MG63 (cell line): ENCODE measurements at regions not wholly inside any gene's neighbourhood (a gene's known extent, or its start where the extent isn't known, plus 50 kb on each side); places are given as distances from the start of the nearest gene placed in this dataset.

Experiments used
- DNase-seq: peaks from one replicate; pipeline ENCODE4 v3.0.0-alpha.2; 2020
- H3K27me3 ChIP-seq: fragments of 250-450 bp; sonication (Bioruptor Pico); 2 replicates; pipeline ENCODE4 v1.5.1; 2020; ENCODE audit warnings: mild to moderate bottlenecking, moderate library complexity
- H3K36me3 ChIP-seq: fragments of 250-450 bp; sonication (Bioruptor Pico); 2 replicates; pipeline ENCODE4 v1.5.1; 2020; ENCODE audit warnings: mild to moderate bottlenecking, moderate library complexity
- H3K4me3 ChIP-seq: fragments of 250-450 bp; sonication (Bioruptor Pico); 2 replicates; pipeline ENCODE4 v1.5.1; 2020; ENCODE audit warnings: mild to moderate bottlenecking, moderate library complexity
- H3K9me3 ChIP-seq: fragments of 250-450 bp; sonication (Bioruptor Pico); 2 replicates; pipeline ENCODE4 v1.5.1; 2020; ENCODE audit warnings: mild to moderate bottlenecking, moderate library complexity

- Histone ChIP-seq H3K9me3 (no peaks in the 10 kb centered on the region), H3K36me3 (no peaks in the 10 kb centered on the region), H3K4me3 (no peak overlapping the region), H3K27me3 (no peaks in the 10 kb centered on the region)
- DNase-seq = no peak
Measured at GRCh38 chr11:33646629-33647028, 54.0 kb downstream of the C11orf91 start.

GRCh38 chr11:33646168-33646567, 54.5 kb downstream of the C11orf91 start:
- H3K27me3 ChIP-seq = no peaks in the 10 kb centered on the region
- DNase-seq = no peak
- no peak overlapping the region for H3K4me3 ChIP-seq
- no peaks in the 10 kb centered on the region for H3K36me3 ChIP-seq
- no peaks in the 10 kb centered on the region for H3K9me3 ChIP-seq

DNA sequence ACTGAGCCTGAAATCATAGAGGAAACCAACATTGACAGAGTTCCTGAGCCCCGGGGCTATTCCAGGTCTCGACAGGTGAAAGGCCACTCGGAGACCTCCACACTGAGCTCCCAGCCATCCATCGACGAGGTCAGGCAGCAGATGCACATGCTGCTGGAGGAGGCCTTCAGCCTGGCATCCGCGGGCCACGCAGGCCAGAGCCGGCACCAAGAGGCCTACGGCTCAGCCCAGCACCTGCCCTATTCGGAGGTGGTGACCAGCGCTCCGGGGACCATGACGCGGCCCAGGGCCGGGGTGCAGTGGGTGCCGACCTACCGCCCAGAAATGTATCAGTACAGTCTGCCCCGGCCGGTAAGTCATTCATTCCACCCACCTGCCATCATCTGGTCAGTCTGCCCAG, 54.9 kb downstream of the C11orf91 start:
- Histone ChIP-seq H3K9me3 (no peaks in the 10 kb centered on the region), H3K27me3 (no peaks in the 10 kb centered on the region), H3K36me3 (no peaks in the 10 kb centered on the region), H3K4me3 (no peak overlapping the region)
- DNase-seq = no peak

- H3K4me3 ChIP-seq = no peak overlapping the region
- no peaks in the 10 kb centered on the region; the same call in 1 of the 2 replicates for H3K27me3 ChIP-seq
- no peaks in the 10 kb centered on the region for H3K36me3 ChIP-seq
- peaks cover 5% of the 10 kb centered on the region for H3K9me3 ChIP-seq
- DNase-seq = no peak
Measured at GRCh38 chr11:33643167-33643824, 57.3 kb downstream of the C11orf91 start.

DNA sequence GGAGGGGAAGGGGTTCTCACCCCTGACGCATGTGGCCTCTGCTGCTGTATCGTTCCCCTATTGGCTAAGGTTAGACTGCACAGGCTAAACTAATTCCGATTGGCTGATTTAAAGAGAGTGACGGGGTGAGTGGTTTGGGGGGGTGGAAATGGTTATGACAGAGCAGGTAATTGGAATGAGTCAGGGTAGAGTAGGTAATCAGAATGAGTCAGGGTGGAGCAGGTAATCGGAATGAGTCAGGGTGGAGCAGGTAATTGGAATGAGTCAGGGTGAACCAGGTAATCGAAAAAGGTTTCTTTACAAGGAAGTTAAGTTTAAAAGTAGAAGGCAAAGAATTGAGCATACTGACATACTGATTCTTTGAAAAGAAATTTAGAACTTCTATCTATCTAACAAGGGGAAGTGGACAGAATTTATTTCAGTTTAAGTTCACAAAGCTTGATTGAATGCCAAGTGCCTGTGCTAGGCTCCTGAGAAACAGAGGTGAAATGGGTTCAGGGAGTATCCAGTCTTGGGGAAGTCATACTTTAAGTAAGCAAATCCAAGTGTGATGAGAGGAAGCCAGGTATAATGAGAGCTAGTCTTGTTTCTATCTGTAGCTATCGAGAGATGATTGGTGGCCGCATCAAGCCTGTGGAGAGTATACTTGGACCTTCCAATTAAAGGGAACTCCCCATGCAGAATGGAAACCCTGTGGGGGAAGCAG, 58.0 kb downstream of the C11orf91 start:
- Histone ChIP-seq H3K4me3 (no peak overlapping the region), H3K36me3 (no peaks in the 10 kb centered on the region), H3K9me3 (peaks cover 5% of the 10 kb centered on the region), H3K27me3 (no peaks in the 10 kb centered on the region; the same call in 1 of the 2 replicates)
- no peak for DNase-seq

DNA sequence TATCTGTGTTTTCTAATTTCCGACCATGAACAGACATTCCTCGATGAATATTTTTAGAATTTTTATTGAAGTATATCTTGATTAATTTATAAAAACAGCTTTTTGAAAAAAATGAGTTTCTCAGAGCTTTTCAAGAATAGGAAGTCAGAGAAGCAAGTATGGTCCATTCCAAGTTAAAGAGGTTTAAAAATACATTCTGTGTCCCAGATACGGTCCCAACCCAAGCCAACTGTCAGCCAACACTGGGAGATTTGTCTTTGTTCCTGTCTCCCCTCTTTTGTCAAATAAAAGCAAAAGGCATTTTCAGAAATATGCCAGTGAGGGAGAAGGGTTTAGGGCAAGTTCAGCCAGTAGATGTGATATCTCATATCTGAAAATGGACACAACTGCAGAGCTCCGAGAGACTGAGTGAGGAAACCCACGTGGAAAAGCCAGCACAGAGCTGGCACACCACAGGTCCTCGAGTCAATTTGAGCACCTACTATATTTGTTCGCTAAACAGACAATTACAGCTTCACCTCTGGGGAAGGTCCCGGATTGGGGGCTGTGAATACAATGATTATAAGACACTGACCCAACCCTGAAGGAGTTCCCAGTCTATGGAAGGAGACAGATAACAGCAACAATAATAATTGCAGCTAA, 59.8 kb downstream of the C11orf91 start:
- Histone ChIP-seq H3K4me3 (no peak overlapping the region), H3K27me3 (no peaks in the 10 kb centered on the region; the same call in 1 of the 2 replicates), H3K9me3 (peaks cover 5% of the 10 kb centered on the region), H3K36me3 (no peaks in the 10 kb centered on the region)
- no peak for DNase-seq

DNA sequence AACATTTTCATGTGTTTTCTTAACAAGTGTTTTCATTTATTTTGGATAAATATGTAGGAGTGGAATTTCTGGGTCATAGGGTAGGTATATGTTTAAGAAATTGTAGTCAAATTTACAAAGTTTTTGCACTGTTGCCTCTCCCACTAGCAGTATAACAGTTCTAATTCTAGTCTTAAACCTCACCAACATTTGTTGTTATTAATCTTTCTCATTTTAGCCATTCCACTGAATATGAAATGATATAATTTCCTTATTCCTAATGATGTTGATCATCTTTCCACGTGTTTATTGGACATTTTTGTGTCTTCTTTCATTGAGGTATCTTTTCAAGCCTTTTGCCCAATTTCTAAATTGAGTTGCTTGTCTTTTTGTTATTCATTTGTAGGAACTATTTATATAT, 62.0 kb downstream of the C11orf91 start:
- no peaks in the 10 kb centered on the region; the same call in 1 of the 2 replicates for H3K27me3 ChIP-seq
- H3K9me3 ChIP-seq = peaks cover 5% of the 10 kb centered on the region
- no peaks in the 10 kb centered on the region for H3K36me3 ChIP-seq
- no peak for DNase-seq
- H3K4me3 ChIP-seq = no peak overlapping the region

DNA sequence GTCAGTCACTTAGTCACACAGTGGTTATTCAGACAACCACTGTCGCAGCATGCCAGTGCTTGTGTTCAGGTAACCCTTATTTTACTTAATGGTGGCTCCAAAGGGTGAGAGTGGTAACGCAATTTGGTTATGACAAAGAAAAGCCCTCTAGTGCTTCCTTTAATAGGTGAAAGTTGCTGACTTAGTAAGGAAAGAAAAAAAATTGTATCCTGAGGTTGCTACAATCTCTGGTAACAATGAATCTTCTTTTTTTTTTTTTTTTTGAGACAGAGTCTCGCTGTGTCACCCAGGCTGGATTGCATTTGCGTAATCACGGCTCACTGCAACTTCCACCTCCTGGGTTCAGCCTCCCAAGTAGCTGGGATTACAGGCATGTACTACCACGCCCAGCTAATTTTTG, 64.5 kb downstream of the C11orf91 start:
- no peak overlapping the region for H3K4me3 ChIP-seq
- no peaks in the 10 kb centered on the region; the same call in 1 of the 2 replicates for H3K27me3 ChIP-seq
- no peaks in the 10 kb centered on the region for H3K36me3 ChIP-seq
- H3K9me3 ChIP-seq = peaks cover 5% of the 10 kb centered on the region
- DNase-seq = no peak

- Histone ChIP-seq H3K9me3 (peaks cover 5% of the 10 kb centered on the region), H3K4me3 (no peak overlapping the region), H3K27me3 (no peaks in the 10 kb centered on the region; the same call in 1 of the 2 replicates), H3K36me3 (no peaks in the 10 kb centered on the region)
- DNase-seq = no peak
Measured at GRCh38 chr11:33635161-33635560, 65.5 kb downstream of the C11orf91 start.

DNA sequence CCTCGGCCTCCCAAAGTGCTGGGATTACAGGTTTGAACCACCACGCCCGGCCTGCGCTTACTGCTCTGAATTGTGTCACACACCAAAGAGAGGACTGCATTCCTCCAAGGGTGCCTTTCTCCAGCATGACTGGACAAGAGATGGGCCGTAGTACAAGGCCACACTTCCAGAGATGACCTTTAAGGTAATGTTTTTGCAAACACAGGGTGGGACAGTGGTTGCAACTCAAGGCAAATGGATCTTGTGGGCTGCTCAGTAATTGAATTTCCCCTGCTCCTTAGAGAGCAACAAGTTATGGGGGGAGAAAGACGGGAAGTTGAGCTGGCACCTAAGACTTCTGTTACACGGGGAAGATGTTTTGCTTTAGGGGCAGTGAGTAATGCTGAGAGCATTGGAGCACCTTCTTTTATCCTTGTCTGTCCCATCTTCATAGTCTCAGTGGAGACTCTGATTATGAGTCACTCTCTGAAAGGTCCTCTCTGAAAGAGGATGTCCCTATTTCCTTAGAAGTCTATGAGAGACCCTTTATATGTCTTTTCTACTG, 66.3 kb downstream of the C11orf91 start:
- H3K27me3 ChIP-seq = no peaks in the 10 kb centered on the region; the same call in 1 of the 2 replicates
- peaks cover 5% of the 10 kb centered on the region for H3K9me3 ChIP-seq
- H3K36me3 ChIP-seq = no peaks in the 10 kb centered on the region
- no peak for DNase-seq
- no peak overlapping the region for H3K4me3 ChIP-seq

DNA sequence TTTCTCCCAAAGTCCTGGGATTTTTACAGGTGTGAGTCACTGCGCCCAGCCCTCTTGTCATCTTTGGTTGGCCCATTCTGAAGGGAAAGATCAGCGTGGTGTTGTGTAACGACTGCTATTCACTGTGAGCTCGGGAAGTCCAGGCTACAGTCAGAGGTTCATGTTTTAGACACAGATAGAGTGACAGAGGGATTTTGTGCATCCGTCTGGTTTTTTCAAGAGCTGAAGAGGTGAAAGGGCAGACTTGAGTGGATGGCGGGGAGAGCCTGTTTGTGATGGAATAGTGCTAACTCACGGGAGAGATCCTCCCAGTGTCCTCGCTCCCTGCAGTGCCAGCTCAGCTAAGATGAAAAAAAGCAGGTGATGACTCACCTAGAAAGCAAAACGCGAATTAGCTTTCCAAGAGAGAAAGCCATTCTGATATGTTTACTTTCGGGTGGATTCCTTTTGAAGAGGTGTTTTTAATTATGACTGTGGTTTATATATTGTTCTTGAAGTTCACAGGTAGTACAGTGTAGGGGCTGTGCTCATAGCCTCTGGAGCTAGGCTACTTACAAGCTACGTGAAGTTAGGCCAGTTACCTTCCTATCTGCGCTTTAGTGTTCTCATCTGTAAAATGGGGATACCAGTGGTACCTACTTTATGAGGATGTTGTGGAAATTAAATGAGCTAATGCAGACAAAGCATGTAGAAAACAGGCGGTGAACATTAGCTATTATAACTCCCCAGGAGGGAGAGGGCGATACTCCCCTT, 67.2 kb downstream of the C11orf91 start:
- peaks cover under 1% of the 10 kb centered on the region; the same call in 1 of the 2 replicates for H3K9me3 ChIP-seq
- H3K4me3 ChIP-seq = no peak overlapping the region
- no peaks in the 10 kb centered on the region for H3K27me3 ChIP-seq
- DNase-seq = peak; percentile 26
- no peaks in the 10 kb centered on the region for H3K36me3 ChIP-seq

DNA sequence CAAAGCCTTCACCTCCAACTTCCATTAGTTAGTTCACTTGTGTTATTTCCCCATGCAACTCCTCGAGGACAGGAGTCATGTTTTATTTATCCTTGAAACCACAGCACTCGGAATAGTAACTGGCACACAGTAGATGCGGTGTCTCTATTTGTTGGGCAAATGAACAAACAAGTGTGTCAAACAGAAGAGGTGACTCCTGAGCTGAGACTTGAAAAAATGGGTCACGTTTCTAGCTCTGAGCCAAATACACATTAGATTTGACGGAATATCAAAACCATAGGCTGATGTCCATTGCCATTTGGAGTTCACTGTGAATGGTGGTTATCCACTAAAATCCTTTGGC, 68.9 kb downstream of the C11orf91 start:
- H3K27me3 ChIP-seq = no peaks in the 10 kb centered on the region
- H3K9me3 ChIP-seq = 0 out of 2 replicates have a peak, but pooled peaks cover 2% of the 10 kb centered on the region
- H3K36me3 ChIP-seq = no peaks in the 10 kb centered on the region
- no peak overlapping the region for H3K4me3 ChIP-seq
- no peak for DNase-seq

- H3K27me3 ChIP-seq = no peaks in the 10 kb centered on the region
- no peak overlapping the region for H3K4me3 ChIP-seq
- 0 out of 2 replicates have a peak, but pooled peaks cover 2% of the 10 kb centered on the region for H3K9me3 ChIP-seq
- DNase-seq = peak; percentile 39
- H3K36me3 ChIP-seq = no peaks in the 10 kb centered on the region
Measured at GRCh38 chr11:33630936-33631748, 69.5 kb downstream of the C11orf91 start.

DNA sequence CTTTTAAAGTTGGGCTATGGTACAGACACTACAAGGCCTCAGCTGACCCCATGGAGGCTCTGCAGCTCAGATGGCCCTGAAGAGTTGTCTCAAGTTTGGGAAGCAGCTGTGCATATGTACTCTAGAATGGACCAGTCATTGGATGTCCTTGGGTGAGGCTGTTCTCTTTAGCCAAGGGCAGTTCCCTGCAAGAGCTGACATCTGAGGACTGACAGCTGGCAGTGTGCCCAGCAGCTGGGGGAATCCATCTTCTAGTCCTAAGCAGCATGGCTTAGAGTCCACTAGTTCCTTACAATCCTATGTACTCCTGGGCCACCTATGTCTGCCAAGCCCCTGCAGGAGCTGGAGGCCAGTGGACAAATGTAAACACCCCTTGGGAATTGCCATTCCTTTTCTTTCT, 76.5 kb downstream of the C11orf91 start:
- no peak overlapping the region for H3K4me3 ChIP-seq
- no peak for DNase-seq

DNA sequence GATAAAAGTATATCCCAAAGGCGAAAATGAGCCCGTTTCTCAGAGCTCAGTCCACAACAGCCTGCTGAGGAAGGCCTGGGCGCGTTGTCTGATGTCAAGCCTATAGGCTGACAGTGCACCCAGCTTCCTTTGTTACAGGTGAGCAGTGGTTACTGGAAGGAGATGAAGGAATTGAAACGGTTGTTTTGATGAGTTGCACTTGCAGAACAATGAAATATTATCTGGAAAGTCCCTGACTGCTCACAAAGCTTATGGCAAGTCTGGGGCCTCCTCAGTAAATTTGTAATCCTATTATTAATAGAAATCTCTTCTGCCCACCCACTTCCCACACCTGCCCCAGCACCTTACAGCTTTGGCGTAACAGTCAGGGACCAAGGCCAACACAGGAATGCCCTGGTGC, 77.8 kb downstream of the C11orf91 start:
- Histone ChIP-seq H3K9me3 (0 out of 2 replicates have a peak, but pooled peaks cover 2% of the 10 kb centered on the region), H3K27me3 (0 out of 2 replicates have a peak, but pooled peaks cover 2% of the 10 kb centered on the region), H3K4me3 (no peak overlapping the region), H3K36me3 (no peaks in the 10 kb centered on the region)
- no peak for DNase-seq

More for the DNA sequence above, 76.5 kb downstream of the C11orf91 start:
- 0 out of 2 replicates have a peak, but pooled peaks cover under 1% of the 10 kb centered on the region for H3K27me3 ChIP-seq
- H3K9me3 ChIP-seq = 0 out of 2 replicates have a peak, but pooled peaks cover 2% of the 10 kb centered on the region
- H3K36me3 ChIP-seq = no peaks in the 10 kb centered on the region

GRCh38 chr11:33622186-33622585, 78.4 kb downstream of the C11orf91 start:
- H3K4me3 ChIP-seq = no peak overlapping the region
- H3K27me3 ChIP-seq = 0 out of 2 replicates have a peak, but pooled peaks cover 2% of the 10 kb centered on the region
- no peaks in the 10 kb centered on the region for H3K9me3 ChIP-seq
- no peak for DNase-seq
- H3K36me3 ChIP-seq = no peaks in the 10 kb centered on the region
